Right renal cortex interstitium (tissue), 3 donors: ENCODE measurements at regions not wholly inside any gene's neighbourhood (a gene's known extent, or its start where the extent isn't known, plus 50 kb on each side); places are given as distances from the start of the nearest gene placed in this dataset.

Experiments
- DNase-seq, 3 donors: peaks; one replicate each; pipeline ENCODE4 v3.0.0-alpha.2; 2013; ENCODE audit warnings: low read depth in 3 of 3, low spot score in 2 of 3

DNA sequence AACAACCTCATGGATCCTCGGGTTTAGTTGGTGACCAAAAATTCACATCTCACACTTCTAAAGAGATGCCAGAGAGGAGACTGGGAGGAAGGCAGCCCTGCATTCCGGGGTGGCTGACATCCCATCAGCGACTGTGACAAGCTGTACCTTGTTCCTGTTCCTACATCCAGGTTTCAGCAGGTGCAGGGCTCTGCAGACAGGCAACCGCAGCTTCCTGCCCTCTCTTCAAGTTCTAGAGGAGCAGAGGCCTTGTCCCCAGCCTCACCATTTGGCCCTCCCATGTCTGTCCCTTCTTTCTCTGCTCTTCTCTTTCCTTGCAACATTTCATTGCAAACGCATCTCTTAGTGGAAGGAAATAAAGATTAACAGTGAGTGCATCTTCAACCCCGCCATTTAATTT is 454.6 kb downstream of the IRX1 start:
- DNase-seq = no peak

DNA sequence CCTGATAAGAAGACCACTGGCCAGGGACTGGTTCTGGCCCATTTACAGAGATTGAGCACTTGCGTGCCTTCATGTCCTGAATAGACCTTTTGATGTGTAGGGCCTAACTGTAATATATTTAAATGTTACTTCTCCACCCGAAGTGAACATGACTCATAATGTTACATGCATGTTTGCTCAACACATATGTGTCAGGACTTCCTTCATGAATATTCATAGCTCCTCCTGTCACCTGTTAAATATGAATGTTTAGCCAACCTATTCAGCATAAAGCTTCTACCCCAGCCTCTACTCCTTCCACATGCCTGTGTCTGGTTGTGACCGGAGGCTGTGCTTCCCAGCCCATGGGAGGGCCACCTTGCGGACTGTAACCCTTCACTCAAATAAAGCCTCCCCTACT is 457.5 kb downstream of the IRX1 start:
- DNase-seq = no peak

DNA sequence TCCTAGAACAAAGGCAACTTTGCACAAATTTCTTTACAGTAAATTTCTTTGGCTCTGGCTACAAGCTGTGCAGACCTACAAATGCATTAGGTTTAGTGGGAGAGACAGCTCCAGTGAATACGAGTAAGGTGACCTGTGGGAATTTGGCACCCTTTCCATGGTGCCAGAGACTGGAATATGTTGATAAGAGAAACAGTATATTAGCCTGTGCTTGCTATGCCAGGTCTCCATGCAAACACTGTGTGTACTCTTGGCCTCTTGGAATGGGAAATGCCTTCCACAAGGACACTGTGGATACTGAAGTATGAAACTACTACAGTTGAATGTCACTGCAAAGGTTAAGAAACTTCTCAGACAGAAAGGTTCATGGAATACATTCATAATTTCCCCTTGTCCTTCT is 458.5 kb downstream of the IRX1 start:
- no peak for DNase-seq

DNA sequence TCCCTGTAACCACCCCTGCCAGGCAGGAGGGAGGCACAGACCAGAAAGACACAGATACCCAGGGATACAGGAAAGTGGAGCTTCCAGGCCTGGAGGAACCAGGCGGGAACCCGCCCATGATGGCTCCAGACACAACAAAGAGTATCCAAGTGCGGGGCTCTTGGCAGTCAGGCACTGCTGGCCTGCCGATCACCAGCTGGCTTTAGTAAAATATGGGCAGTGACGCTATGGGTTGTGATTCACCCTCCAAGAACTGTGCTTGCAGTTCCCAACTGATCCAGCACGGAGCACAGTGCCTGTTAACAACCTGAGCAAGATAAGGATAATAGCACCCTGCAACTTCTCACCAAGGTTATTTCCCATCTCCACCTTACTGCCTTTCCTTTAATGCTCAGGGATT is 463.3 kb downstream of the IRX1 start:
- no peak for DNase-seq

DNA sequence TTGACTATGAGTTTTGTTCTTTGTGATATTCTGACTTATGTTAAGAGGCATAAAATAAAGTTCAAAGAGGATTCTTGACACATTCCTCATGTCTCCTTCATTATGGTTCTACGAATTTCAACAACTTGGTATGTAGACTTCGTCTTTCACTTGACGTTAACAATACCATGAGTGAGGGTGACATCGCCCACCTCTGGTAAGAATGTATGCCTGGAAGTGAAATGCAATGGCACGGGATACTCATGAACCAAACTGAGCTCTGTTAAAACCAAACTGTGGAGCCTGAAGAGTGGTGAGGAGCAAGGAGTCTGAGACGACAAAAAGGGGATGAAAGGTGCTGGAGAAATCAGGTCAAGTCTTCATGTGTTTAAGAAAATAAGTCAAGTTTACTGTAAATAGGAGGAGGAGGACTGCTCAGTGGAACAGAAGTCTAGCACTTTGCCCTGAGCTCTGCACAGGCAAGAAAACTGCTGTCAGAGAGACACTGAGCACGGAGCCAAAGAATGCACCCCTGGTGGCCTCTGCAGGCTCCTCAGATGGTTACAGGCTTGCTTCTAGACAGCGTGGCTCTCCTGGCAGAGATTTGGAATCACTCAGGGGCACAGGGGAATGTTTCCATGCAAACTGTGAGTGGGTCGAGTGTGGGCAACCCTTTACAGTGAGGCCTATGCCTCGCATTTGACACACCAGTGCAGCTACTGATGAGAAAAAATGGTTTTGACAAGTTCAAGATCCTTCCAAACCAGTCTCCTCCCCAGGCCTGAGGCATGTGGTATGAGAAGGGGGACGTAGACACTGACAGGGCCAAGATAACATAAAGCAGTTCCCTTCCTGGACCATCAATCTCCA is 470.1 kb downstream of the IRX1 start:
- DNase-seq = no peak

DNA sequence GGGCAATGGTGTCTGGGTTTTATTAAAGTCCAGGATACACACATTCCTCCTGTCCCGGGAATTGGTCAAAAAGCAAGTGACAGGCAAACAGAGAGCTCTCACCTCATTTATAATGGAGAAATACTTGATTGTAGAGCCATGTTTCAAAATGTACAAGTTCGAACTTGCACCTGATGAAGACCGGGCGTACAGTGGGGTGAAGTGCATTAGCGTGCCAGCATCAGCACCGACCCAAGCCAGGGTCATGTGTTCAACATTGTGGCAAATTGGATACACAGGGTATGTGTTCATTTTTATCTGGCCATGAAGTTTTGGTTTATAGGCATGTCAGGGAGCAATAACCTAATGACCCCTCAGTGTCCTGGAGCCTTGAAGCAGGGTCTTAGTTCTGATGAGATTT is 472.5 kb downstream of the IRX1 start:
- DNase-seq = no peak

DNA sequence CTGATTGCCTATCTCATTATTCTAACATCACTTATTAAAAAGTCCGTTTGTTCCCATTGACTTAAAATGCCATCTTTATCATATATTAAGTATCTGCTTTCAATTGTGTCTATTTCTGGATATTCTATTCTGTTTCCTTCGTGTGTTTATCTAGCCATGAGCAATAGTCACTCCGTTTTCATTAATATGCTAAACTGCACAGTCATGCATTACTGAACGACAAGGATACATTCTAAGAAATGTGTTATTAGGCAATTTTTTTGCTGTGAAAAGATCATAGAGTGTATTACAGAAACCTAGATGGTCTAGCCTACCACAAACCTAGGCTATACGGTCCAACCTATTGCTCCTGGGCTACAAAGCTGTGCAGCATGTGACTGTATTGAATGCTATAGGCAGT is 482.9 kb downstream of the IRX1 start:
- DNase-seq = no peak

DNA sequence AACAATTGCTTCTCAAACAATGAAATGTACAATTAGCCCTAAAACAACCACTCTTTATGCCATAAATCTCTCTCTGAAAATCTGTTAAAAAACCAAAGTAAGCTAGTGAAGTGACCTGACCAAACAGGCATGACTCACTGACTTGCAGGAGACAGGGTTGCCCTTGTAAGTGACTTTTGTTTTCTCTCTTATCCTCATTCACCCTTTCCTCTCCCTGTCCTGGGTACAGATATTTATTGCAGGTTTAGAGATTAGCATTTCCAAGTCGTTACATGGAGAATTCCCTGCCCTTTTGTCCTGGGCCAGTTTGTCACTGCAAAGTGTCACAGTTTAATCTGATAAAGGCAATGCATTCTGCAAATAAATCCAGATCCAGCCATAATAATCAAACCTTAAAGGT is 484.2 kb downstream of the IRX1 start:
- no peak for DNase-seq

DNA sequence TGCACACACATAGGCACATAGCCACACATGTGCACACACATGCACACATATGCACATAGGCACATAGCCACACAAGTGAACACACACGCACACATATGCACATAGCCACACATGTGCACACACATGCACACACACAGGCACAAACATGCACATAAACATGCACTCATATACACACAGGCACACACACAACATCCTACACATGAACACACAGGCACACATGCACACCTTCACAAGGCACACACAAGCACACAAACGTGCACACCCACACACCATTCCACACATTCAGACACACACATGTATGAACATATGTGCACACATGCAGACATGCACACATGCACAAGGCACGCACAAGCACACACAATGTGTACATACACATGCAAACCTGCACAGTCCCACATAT is 484.7 kb downstream of the IRX1 start:
- DNase-seq = no peak

DNA sequence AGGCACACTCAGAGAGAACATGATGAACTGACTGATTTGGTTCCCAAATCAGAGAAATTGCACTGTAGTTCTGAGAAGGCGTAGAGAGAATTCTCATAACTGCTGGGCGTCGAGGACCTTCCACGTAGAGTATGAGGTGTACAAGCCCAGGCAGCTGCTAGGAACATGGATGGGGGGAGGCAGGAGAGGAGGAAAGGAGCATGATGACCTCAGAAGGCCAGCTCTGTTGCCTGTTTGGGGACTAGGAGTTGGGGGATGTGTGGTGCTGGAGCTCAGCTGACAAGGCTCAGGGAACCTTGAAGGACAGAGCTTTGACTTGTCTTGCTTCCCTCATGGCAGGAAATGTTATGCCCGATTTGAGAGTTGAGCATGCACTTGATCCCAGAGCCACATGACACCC is 485.4 kb downstream of the IRX1 start:
- no peak for DNase-seq

DNA sequence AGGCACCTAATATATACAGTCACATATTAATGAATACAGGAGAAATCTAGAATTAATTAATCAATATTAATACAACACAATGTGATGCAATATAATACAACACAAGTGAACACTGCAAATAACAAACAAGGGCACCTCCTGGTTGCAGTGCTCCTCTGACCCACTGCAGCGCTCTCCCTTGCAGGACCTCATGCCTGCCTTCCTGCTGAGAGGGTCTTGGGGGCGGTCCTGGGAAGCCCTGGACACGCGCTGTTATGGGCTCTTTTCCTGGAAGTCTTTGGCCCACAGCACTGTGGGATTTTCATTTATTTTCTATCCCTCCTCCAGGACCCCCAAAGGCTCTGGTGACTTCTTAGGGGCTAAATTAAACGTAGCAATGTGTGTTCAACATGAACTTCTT is 485.8 kb downstream of the IRX1 start:
- DNase-seq = no peak

DNA sequence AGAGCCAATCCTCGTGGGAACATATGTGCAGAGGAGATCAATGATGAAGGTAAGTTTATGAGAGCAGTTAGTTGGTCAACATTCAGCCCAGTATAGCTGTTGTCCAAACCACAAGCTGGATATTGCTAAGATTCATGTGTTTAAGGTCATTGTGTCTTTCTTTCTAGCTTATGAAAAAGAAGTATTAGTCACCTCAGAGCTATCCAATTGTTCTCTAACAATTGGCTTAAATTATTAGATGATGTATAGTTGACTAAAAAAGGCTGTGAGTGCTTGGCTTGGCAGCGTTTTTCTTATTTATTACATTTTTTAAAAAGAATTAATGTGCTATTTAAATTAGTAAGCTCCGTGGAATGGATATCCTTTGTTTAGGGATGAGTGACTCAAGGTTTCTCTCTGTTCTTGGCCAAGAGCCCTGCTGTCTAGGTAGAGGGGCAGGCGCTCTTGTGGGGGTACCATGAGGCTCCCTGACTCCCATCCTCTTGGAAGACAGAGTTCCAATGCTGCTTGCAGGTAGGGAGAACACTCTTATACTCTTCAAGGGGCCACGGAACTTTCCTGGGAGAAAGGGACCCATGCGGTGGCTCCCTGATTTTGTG is 487.4 kb downstream of the IRX1 start:
- no peak for DNase-seq

DNA sequence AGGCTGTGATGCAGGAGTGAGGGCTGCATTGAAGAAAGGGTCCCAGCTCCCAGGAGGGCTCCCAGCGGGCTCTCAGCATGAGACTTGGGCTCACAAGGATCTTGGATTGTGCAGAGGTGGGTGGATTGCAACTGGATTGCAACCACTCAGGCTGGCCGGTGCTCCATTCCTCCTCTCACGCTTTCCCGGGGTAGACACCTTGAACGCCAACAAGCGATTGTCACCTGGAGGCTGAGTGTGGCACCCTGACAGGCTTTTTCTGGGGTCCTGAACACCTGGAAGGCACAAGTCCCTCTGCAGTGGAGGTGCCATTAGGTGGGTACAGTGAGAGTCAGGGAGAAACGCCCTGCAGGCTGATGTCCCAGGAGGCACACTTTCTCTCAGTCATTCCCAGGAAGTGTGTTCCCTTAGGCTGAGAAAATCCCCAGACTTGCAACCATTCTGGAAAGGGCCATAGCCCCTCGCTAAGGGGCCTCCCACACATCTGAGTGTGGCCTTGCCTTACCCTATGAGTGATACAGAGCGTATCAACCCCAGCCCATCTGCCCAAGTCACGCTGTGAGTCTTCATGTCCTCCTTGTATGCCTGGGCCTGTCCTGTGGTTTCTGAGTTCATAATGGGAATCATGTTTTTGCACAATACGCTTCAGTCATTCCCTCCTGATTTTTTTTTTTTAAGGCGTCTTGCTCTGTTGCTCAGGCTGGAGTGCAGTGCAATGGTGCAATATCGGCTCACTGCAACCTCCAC is 488.1 kb downstream of the IRX1 start:
- DNase-seq = no peak

DNA sequence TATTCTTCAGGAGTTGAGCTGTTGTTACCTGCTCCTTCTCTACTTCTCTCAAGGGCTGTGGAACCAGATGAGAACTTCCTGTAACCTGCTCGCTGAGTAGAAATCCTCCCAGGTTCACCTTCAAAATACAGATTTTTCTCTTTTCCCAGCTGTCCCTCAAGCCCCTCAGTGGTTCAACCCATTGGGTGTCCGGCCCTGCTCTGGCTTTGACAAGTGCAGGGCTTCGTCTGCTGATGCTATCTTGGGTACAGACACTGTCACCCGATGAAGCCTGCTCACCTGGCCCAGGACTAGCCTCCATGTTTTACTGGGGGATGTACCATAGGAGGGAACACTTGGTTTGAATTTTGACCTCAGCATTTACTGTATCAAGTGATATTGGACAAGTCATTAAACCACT is 490.4 kb downstream of the IRX1 start:
- DNase-seq = no peak

DNA sequence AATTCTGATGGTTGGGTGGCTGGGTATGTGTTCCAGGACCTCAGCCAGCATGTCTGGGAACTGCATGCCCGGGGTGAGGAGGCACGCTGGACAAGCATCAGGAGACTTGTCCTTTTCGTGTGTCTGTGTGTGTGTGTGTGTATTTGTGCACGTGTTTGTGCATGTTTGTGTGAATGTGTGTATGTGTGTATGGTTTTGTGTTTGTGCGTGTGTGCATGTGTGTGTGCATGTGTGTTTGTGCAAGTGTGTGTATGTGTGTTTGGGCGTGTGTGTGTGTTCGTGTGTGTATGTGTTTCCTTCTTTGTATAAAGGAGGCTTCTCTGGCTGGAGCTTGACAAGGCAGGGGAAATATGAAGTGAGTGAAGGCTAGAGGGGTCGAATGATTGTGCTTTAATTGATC is 491.5 kb downstream of the IRX1 start:
- no peak for DNase-seq

DNA sequence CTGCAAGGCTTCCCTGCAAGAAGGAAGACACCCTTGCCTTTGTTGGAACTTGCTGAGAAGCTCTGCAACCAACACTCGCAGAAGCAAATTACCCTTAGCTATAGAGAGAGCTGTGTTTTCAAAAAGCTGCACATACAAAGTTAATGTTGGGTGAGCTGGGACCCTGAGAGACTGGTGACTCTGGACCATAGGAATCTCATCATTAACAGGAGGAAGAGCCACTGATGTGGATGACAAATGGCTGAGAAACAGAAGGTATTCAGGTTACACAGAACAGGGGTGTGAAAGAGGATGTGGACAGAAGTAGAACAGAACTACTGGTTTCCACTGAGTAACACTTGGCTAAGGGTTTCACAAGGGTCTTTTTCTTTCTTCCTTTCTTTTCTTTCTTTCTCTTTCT is 493.5 kb downstream of the IRX1 start:
- DNase-seq = no peak

DNA sequence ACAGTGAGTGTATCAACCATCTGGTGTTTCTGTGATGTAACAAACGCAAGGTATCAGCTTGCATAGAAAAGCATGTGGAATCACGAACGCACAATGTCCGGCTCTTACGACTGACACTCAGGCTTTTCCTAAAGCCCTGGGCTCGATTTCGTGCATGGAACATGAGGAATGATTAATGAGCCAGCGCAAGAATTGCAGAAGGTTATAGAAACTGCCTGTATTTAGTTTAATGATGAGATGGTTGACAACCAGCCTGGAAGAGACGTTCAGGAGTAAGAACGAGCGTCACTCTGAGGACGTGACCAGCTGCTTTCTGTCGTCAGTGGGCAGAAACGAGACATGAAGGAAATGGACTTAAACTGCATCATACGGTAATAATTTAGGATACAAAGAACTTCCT is 497.6 kb downstream of the IRX1 start:
- DNase-seq = no peak

DNA sequence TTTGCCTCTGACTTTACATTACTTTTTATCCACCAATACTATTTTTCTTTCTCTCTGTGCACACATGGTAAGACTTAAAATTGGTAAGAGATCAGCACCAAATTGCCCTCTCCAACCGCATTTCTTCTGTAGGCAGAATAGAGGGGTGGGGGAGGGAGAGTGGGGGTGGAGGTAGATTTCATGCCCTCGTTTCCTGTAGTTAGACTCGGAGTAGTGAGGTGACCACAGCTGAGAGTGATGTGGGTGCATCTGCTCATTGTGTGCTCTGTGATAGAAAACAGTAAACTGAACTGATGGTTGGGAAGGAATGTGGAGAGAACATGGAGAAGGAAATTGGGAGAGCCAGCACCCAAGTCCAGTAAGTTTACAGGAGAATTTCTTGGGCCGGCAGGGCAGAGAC is 498.3 kb downstream of the IRX1 start:
- no peak for DNase-seq

DNA sequence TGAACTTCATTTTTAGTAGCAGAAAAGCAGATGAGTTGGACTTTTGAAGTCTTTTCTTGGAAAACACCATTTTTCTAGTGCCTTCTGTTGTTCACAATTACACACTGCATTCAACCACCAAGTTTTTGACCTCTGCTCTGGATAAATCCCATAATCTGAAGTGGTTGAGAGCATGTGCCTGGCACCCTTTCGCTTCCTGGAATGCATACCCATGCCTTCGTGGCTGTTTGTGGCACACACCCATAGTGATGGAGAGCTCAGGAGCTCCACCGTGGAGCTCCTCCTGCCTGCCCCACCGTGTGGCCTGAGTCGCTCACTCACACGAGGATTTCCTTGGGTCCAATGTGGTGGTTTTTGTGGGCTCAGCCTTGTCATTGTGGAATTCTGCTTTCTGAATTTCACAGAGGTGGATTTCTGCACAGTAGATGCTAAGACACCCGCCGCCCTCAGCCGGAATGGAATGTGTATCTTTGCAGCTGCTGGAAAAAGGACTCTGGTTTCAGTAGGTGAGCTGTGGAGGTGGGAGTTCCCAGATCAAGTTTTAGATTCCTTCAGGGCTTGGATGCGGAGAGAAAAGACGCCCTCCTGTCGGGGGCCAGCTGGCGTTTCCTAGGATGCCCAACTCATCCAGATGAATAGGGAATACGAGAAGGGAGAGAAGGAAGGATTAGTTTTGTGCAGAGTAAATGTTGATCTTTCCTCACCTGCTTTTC is 500.4 kb downstream of the IRX1 start:
- peak in 2 of 3 donors; percentile 23 to 41 for DNase-seq

DNA sequence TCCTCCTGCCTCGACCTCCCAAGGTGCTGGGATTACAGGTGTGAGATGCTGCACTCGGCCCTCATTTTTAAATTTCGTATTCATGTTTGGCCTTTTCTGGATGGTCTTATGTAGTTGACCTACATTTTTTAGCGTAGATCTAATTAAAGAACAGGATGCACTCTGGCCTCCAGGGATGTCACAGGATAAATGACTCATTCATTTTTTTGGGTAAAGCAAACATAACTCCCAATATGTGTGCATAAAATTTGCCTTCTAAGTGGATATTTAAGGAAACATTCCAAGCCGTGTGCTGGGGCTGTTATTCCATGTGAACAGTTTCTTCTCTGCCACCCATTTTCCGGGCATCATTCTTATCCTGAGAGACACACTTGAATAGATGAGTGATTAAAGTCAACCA is 501.6 kb downstream of the IRX1 start:
- no peak for DNase-seq

DNA sequence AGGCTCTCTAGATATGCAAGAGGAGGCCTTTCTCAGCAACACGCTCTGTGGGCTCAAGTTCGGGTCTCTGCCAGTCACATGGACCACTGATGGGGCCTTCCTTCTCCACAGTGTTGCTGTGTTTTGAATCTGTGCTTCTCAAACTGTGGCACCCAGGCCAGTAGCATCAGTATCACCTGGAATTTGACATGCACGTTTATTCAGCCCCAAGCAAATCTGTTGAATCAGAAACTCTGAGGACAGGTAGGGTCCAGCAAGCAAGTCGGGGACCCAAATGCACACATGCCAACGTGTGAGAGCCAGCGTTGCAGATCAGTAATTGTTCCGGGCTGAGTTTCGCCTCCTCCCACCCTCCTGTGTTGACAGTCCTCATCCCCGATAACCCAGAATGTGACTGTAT is 502.6 kb downstream of the IRX1 start:
- no peak for DNase-seq
